ENCODE measurements at regions not wholly inside any gene's neighbourhood (a gene's known extent, or its start where the extent isn't known, plus 50 kb on each side); places are given as distances from the start of the nearest gene placed in this dataset.
"Not testable (repeated sequence)": the region's sequence is repeated elsewhere in the genome, so short reads cannot be mapped to it uniquely, and the experiment has no call there.

DNA sequence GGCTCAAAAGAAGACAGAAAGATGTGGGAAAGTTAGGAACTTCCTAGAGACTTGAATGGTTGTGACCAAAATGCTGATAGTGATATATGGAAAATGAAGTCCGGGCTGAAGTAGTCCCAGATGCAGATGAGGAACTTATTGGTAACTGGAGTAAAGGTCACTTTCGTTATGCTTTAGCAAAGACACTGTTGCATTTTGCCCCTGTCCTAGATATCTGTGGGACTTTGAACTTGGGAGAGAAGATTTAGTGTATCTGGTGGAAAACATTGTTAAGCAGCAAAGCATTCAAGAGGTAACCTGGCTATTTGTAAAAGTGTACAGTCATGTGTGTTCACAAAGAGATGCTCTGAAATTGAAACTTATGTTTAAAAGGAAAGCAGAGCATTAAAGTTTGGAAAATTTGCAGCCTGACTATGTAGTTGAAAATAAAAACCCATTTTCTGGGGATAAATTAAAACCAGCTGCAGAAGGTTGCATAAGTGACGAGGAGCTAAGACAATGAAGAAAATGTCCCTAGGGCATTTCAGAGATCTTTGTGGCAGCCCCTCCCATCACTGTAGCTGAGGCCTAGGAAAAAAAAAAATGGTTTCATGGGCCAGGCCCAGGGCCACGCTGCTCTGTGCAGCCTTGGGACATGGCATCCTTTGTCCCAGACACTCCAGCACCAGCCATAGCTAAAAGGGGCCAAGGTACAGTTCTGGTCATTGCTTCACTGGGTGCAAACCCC is 1692.2 kb downstream of the HACE1 start:
- no peak for DNase-seq (ENCODE audit: low spot score)

- no peak for DNase-seq (ENCODE audit: low spot score)
Measured at GRCh38 chr6:103154779-103155572, 1704.7 kb downstream of the HACE1 start.

GRCh38 chr6:103153016-103153415 is 1706.7 kb downstream of the HACE1 start:
- no peak for DNase-seq (ENCODE audit: low spot score)

GRCh38 chr6:103142902-103143301 is 1716.8 kb downstream of the HACE1 start:
- no peak for DNase-seq (ENCODE audit: low spot score)

DNA sequence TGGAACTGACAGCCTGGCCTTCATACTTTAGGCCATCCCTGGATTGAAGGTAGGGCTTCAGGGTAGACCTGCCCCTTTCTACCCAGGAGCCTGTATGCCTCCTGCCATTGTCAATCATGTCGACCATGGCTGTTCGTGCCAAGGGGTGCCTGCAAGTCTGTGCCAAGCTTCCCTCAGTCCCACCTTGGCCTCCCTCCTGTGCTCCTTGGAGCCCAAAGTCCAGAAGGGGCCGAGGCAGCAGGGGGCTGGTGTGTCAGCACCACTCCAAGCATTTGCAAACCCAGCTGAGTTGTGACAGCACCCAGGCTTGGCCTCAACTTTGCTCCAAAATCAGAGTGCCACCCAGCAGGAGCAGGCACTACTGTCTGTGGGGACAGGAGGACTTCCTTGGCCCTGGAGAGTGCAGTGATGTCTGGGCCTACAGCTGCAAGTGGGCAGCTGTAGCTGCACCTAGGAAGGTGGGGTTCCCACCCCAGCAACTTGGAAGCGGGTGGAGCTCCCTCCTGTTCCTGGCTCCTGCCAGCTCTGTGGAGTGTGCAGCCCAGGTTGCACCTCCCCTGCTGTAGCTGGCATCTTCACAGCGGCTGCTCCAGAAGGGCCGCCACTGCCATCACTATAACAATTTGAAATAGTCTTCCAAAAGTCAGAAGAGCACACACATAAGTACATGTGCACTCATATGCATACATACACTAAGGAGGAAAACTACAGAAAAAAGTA is 1719.3 kb downstream of the HACE1 start:
- no peak for DNase-seq (ENCODE audit: low spot score)

GRCh38 chr6:103139377-103139776 is 1720.3 kb downstream of the HACE1 start:
- DNase-seq (ENCODE audit: low spot score), result no peak

DNA sequence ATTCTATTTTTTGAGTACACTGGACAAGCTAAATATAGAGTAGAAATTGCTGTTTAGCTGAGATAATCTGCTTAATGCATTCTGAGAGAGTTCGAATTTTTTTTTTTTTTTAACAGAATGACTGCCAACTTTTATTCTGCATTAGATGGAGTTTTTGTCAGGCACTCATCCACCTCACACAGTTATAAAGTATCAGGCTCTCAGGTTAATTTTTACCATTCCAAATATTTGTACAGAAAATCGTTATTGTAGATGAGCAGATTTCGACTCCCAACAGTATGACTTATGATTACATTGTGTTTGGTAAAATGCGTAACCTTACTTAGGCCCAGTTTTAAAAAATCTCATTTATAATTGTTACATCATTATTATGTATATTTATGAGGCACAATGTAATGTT is 1731.0 kb downstream of the GRIK2 start:
- DNase-seq (ENCODE audit: low spot score), result no peak

DNA sequence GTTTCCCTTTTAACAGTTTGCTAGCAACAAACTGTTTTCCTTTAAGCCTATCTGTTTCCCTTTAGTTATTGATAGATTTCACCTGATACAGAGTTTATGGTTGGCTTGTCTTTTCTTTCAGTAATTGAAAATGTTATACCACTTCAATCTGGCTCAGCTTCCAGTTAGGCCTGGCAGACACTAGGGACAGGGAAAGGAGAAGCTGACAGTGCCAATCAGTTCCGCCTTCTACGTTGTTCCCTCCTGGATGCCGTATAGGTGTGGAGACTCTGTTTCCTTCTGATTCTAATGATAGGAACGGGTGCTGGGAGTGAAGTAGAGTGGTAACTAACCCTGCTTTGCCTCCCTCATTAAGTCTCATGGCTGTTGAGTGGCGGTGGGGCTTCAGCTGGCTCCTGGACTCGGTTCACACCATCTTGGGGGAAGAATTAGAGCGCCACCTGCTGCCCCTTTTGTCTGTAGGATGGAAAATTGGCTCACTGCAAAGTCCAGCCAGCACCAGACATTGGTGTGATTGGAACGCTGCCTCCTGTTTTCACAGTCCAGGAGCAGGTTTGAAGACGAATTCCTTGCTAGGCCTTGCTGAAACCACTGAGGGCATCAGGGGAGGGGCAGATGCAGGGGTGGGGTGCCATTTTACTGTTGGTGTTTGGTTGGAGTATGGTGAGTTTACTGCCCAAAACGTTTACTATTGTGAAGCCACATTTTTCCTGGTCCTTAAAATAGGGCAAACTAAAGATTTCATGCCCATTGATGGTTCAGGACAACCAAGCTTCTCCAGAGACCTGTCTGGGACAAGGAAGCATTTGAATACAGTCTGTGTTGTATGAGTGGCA is 1729.5 kb downstream of the GRIK2 start:
- DNase-seq (ENCODE audit: low spot score), result no peak

- DNase-seq (ENCODE audit: low spot score), result no peak
Measured at GRCh38 chr6:103119056-103119455, 1725.5 kb downstream of the GRIK2 start.

DNA sequence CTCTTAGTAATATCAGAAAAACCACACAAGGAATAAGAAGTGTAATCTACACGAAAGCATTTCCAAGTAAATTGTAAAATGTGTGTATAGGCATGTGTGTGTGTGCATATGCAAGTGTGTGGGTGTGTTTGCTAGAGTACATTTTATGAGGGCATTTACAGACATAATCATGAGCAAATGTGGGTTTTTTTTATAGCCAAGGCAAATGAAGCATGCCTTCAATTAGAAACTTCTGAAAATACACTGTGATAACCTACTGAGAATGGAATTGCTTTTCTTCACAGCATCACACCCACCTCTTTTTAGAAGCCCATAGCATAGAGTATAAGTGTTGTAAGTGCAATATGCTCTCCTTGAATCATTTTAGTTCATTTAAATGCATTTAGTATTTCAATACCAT is 1721.1 kb downstream of the GRIK2 start:
- DNase-seq (ENCODE audit: low spot score), result no peak

DNA sequence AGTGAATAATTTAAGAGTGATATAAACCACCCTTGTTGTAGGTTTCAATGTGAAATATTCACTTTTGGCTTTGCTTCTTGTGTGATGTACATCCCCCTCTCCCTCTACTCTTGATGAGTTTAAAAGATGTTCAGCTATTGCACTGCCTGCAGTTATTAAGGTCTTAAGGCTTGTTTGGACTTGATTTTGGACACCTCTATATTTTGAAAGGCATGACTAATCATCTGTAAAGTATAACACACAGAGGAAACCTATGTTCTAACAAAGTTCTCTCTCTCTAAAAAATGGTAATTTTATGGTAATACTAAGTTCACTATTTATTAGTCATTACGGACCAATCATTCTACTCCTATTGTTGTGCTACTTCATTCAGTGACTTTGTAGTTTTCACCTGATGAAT is 1719.9 kb downstream of the GRIK2 start:
- no peak for DNase-seq (ENCODE audit: low spot score)

GRCh38 chr6:103107985-103108384 is 1714.5 kb downstream of the GRIK2 start:
- no peak for DNase-seq (ENCODE audit: low spot score)

GRCh38 chr6:103105686-103106085 is 1712.2 kb downstream of the GRIK2 start:
- no peak for DNase-seq (ENCODE audit: low spot score)

GRCh38 chr6:103101267-103101666 is 1707.8 kb downstream of the GRIK2 start:
- no peak for DNase-seq (ENCODE audit: low spot score)

DNA sequence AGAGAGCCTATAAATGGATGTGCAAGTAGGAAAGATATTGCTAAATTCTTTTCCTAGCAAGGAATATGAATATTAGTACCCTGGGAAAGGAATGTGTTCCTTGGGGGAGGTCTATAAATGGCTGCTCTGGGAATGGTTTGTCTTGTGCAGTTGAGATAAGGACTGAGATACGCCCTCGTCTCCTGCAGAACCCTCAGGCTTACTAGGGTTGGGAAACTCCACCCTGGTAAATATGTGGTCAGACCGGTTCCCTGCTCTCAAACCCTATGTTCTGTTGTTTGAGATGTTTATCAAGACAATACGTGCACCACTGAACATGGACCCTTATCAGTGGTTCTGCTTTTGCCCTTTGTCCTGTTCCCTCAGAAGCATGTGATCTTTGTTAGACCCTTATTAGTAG is 1698.9 kb downstream of the GRIK2 start:
- not testable (repeated sequence) for DNase-seq (ENCODE audit: low spot score)

DNA sequence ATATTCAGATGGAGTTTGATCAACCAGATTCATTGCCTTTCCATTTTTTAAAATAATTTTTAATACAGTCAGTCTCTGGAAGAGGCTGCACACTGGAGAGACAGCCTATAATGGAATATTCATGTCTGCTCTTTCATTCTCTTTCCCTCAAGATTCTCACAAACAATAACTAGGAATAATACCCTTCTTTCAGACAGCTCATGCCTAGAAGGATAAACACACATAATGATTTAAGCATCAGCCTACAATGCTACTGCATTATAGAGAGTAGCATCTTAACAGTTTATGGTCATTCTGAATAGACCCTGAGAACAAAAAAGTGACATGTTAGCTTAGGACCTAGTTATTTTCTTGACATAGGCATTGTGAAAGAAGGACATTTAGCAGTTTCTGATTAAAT is 1692.3 kb downstream of the GRIK2 start:
- DNase-seq (ENCODE audit: low spot score), result no peak

DNA sequence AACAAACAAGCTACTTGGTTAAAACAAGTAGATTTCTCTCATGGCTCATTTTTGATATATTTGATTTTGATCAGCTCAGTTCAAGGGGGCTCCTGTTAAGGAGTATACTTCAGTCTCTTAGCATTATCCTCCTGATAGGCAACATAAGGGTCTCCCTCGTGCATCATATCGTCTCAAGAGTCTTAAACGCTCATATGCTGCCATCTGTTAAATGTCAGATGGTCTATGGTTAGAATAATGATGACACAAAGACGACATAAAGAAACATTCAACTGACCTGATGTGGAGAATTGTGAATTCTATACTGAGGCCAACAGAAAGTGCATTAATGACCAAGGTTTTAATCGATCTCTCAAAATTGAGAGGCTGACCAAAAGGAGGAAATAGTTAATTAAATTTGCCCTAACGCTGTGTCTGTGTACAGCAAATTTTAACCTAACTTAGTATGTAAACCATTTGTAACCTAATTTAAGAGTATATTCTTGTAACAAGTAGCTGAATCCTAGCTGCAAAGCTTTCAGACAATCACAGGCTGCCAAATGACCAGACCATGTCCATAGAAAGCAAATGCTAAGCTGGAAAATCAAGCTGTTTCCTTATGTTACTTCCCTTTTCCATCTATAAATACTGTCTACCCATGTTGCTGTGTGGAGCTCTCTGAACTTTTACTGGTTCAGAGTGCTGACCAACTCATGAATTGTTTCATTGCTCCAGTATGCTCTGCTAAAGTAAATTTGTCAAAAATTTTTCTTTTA is 1688.5 kb downstream of the GRIK2 start:
- no peak for DNase-seq (ENCODE audit: low spot score)

DNA sequence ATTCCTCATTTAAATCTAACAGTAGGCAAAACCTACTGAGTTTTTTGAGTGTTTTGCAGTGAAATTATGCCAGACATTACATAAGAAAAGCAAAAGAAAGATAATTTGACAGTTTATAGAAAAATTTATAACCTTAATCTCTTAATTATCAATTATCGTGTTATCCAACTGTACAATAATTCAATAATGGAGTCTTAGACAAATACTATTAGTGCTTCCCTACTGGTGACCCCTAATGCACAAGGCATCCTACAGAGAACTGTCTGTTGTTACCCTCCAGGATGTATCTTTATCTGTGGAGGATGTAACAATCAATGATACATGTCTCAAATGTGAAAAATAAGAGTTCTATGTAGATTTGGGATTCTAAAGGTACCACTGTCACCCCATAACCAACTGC is 1687.6 kb downstream of the GRIK2 start:
- DNase-seq (ENCODE audit: low spot score), result no peak

DNA sequence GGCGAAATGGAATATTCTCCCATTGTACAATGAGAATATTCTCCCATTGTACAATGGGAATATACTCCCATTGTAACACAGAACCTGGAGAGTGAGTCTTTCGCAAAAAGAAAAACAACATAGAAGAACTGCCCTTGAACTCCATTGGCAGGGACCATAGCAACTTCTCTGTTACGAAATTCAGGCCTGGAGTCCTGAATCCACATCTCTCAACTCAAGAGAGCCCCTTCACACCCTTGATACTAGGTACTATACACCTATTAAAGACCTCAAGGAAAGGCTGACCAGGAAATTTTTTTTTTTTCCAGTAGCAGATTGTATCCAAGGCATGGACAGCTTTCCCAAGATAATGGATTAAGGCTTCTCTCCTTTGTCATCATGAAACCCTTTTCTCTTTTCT is 1687.0 kb downstream of the GRIK2 start:
- no peak for DNase-seq (ENCODE audit: low spot score)

GRCh38 chr6:103079867-103080266 is 1686.4 kb downstream of the GRIK2 start:
- no peak for DNase-seq (ENCODE audit: low spot score)

GRCh38 chr6:103062136-103062535 is 1668.6 kb downstream of the GRIK2 start:
- no peak for DNase-seq (ENCODE audit: low spot score)

Measured in kidney capillary endothelial cell (primary cell).